Naive thymus-derived CD4-positive, alpha-beta T cell (primary cell): ENCODE measurements at regions not wholly inside any gene's neighbourhood (a gene's known extent, or its start where the extent isn't known, plus 50 kb on each side); places are given as distances from the start of the nearest gene placed in this dataset.

Source experiments
- ATAC-seq: fragments of 150-1000 bp; cut with Tn5 transposase; 2 replicates; pipeline ENCODE4 v1.10.0; 2021; ENCODE audit warnings: mild to moderate bottlenecking, moderate library complexity
- CTCF ChIA-PET: fragments of 350-600 bp; sonication (Branson Sonifier 250); formaldehyde crosslinking; loops from one replicate; lab custom pipeline; 2021; ENCODE audit warnings: antibody characterized with exemption; lab: Charles Lee
- POLR2A ChIA-PET: fragments of 350-600 bp; sonication (Branson Sonifier 250); formaldehyde crosslinking; loops from one replicate; lab custom pipeline; 2021; ENCODE audit warnings: antibody characterized with exemption, inconsistent platforms; lab: Charles Lee
- DNase-seq, 9 donors: peaks; one replicate each; pipeline versions ENCODE4 v3.0.0 to v3.0.0-alpha.2; 2020 to 2022; ENCODE audit warnings: mixed read lengths in 1 of 9
- H3K27ac ChIP-seq: one replicate; pipeline ENCODE4 v1.7.0; 2013; ENCODE audit warnings: mild to moderate bottlenecking, low read depth, low read length, moderate library complexity
- H3K27me3 ChIP-seq, 2 donors: one replicate each; pipeline ENCODE4 v1.7.0; 2013; ENCODE audit warnings: low read length in 2 of 2, mild to moderate bottlenecking in 2 of 2, moderate library complexity in 2 of 2; ENCODE audit not compliant: control insufficient read depth in 2 of 2, insufficient read depth in 2 of 2
- H3K36me3 ChIP-seq, 3 experiments: 1 replicate in 2 of 3; 2 replicates in 1 of 3; pipeline ENCODE4 v1.7.0; 2013; ENCODE audit warnings: low read length in 3 of 3, mild to moderate bottlenecking in 3 of 3, moderate library complexity in 1 of 3; ENCODE audit not compliant: insufficient read depth in 3 of 3, control insufficient read depth in 2 of 3
- H3K4me1 ChIP-seq, 2 donors: one replicate each; pipeline ENCODE4 v1.7.0; 2013; ENCODE audit warnings: low read length in 2 of 2, mild to moderate bottlenecking in 2 of 2, moderate library complexity in 1 of 2; ENCODE audit not compliant: control insufficient read depth in 2 of 2, insufficient read depth in 2 of 2
- H3K4me3 ChIP-seq: 2 replicates; pipeline ENCODE4 v1.7.0; 2013; ENCODE audit warnings: mild to moderate bottlenecking, low read length
- H3K9me3 ChIP-seq, 3 experiments: 1 replicate in 2 of 3; 2 replicates in 1 of 3; pipeline ENCODE4 v1.7.0; 2013; ENCODE audit warnings: low read length in 3 of 3; ENCODE audit not compliant: control insufficient read depth in 2 of 3
- H3K27ac Mint-ChIP-seq, 9 donors: one replicate each; pipeline ENCODE4 v1.8.0; 2020 to 2022; ENCODE audit warnings: mixed read lengths in 9 of 9, mild to moderate bottlenecking in 8 of 9, moderate library complexity in 5 of 9, inconsistent platforms in 2 of 9
- H3K27me3 Mint-ChIP-seq, 5 donors: one replicate each; pipeline ENCODE4 v1.8.0; 2021 to 2022; ENCODE audit warnings: mixed read lengths in 5 of 5, mild to moderate bottlenecking in 1 of 5
- H3K36me3 Mint-ChIP-seq, 5 donors: one replicate each; pipeline ENCODE4 v1.8.0; 2020 to 2022; ENCODE audit warnings: mixed read lengths in 5 of 5, mild to moderate bottlenecking in 3 of 5, inconsistent platforms in 1 of 5
- H3K4me1 Mint-ChIP-seq, 7 donors: one replicate each; pipeline ENCODE4 v1.8.0; 2020 to 2022; ENCODE audit warnings: mixed read lengths in 7 of 7, mild to moderate bottlenecking in 3 of 7, inconsistent platforms in 1 of 7
- H3K4me3 Mint-ChIP-seq, 10 donors: one replicate each; pipeline ENCODE4 v1.8.0; 2020 to 2022; ENCODE audit warnings: mild to moderate bottlenecking in 10 of 10, mixed read lengths in 10 of 10, moderate library complexity in 6 of 10, inconsistent platforms in 2 of 10
- H3K9me3 Mint-ChIP-seq, 11 donors: one replicate each; pipeline ENCODE4 v1.8.0; 2020 to 2022; ENCODE audit warnings: mixed read lengths in 11 of 11, mild to moderate bottlenecking in 4 of 11, inconsistent platforms in 1 of 11, moderate library complexity in 1 of 11
- intact Hi-C, 2 donors: fragments of 100-400 bp; cut with micrococcal nuclease; formaldehyde crosslinking; loops; one replicate each; pipeline ENCODE4 v1.15.1; 2023

DNA sequence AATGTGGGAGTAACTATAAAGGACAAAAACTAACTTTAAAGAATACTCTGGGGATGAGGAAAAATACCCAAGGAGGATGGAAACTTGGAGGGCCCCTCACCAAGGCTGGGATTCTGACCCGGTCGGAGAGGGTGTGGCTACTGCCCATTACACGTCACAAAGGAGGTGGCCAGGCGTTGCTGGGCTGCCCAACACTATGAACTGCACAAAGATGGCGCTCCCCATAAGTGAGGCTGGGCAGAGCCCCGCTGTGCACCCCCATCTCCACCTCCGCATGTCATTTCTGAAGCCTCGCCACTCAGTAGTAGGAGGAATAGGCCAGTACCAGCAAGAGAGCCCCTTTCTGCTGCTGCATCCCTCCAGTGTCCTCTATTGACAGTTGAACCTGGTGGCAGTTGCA, 290.1 kb upstream of the ZNF32 start:
- intact Hi-C loops: no loop called here

DNA sequence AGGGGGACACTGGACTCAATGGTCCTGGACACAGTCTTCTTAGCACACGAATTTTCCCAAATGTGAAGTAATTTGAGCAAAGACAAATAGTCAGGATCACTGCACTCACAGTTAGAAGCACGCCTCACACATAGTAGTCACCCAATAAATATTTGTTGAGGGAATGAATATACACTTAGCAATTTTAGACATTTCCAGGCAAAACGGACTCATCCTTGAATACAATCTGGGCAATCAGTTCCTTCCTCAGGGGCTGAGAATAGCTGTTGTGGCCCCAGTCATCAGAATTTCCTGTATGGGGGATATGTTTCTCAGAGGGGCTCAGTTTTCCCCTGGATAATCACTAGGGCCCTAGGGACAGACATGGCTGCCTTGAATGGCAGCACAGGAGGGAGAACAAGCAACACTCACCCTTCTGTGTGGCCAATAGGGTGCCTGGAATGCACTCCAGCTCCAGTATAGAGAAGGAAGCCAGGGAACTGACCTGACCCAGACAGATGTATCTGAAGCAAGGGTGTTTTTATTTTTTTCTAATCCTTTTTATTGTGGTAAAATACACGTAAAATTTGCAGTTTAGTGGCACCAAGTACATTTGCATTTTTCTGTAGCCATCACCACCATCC, 282.7 kb upstream of the ZNF32 start:
- H3K36me3 ChIP-seq: no peaks in the 10 kb centered on the region
- CTCF ChIA-PET: no interaction called here

More for the DNA sequence above, 290.1 kb upstream of the ZNF32 start:
- Histone ChIP-seq H3K9me3 (no peaks in the 10 kb centered on the region), H3K27ac (no peak overlapping the region), H3K36me3 (no peaks in the 10 kb centered on the region), H3K27me3 (no peaks in the 10 kb centered on the region), H3K4me3 (no peak overlapping the region), H3K4me1 (peaks cover 0 to under 1% of the 10 kb centered on the region in 2 donors)
- H3K36me3 Mint-ChIP-seq: no peaks in the 10 kb centered on the region
- H3K27me3 Mint-ChIP-seq: peaks cover 0 to 14% (median 8%) of the 10 kb centered on the region in 5 donors
- peaks cover 0 to 2% (median 0%) of the 10 kb centered on the region in 11 donors for H3K9me3 Mint-ChIP-seq
- ATAC-seq (no peak), DNase-seq (peak in 1 of 9 donors; percentile 7)
- ChIA-PET CTCF (no interaction called here), POLR2A (no interaction called here)
- no peak overlapping the region for H3K4me3 Mint-ChIP-seq
- peaks cover 0 to 31% (median 17%) of the 10 kb centered on the region in 7 donors for H3K4me1 Mint-ChIP-seq
- no peak overlapping the region for H3K27ac Mint-ChIP-seq

GRCh38 chr10:43930777-43931176, 282.1 kb upstream of the ZNF32 start:
- H3K9me3 Mint-ChIP-seq: no peaks in the 10 kb centered on the region
- no peaks in the 10 kb centered on the region for H3K4me1 ChIP-seq
- H3K4me3 Mint-ChIP-seq: no peak overlapping the region
- ChIA-PET POLR2A (no interaction called here), CTCF (no interaction called here)
- intact Hi-C loops: no loop called here
- no peak for DNase-seq
- no peaks in the 10 kb centered on the region for H3K36me3 Mint-ChIP-seq
- H3K27me3 Mint-ChIP-seq: peaks cover 3 to 11% (median 8%) of the 10 kb centered on the region in 5 donors
- H3K27ac ChIP-seq: no peak overlapping the region
- no peak overlapping the region for H3K4me3 ChIP-seq
- no peaks in the 10 kb centered on the region for H3K9me3 ChIP-seq
- no peaks in the 10 kb centered on the region for H3K27me3 ChIP-seq
- no peaks in the 10 kb centered on the region for H3K4me1 Mint-ChIP-seq
- no peak overlapping the region for H3K27ac Mint-ChIP-seq
- H3K36me3 ChIP-seq: no peaks in the 10 kb centered on the region
- no peak for ATAC-seq

More for the DNA sequence above, 282.7 kb upstream of the ZNF32 start:
- no peaks in the 10 kb centered on the region for H3K9me3 Mint-ChIP-seq
- Histone ChIP-seq H3K4me1 (no peaks in the 10 kb centered on the region), H3K9me3 (no peaks in the 10 kb centered on the region), H3K27ac (no peak overlapping the region), H3K4me3 (no peak overlapping the region), H3K27me3 (no peaks in the 10 kb centered on the region)
- no peak overlapping the region for H3K4me3 Mint-ChIP-seq
- H3K27ac Mint-ChIP-seq: no peak overlapping the region
- no peak for DNase-seq
- no peaks in the 10 kb centered on the region for H3K4me1 Mint-ChIP-seq
- H3K36me3 Mint-ChIP-seq: no peaks in the 10 kb centered on the region
- peaks cover 5 to 11% (median 8%) of the 10 kb centered on the region in 5 donors for H3K27me3 Mint-ChIP-seq
- ATAC-seq: no peak
- intact Hi-C loops: no loop called here
- POLR2A ChIA-PET: no interaction called here

- ATAC-seq (no peak), DNase-seq (no peak)
- Mint-ChIP-seq H3K27ac (peak overlapping the region in 1 of 9 donors; percentile 28), H3K36me3 (no peaks in the 10 kb centered on the region), H3K27me3 (peaks cover 3 to 11% (median 8%) of the 10 kb centered on the region in 5 donors), H3K4me1 (no peaks in the 10 kb centered on the region), H3K9me3 (no peaks in the 10 kb centered on the region), H3K4me3 (no peak overlapping the region)
- Histone ChIP-seq H3K4me1 (no peaks in the 10 kb centered on the region), H3K36me3 (no peaks in the 10 kb centered on the region), H3K9me3 (no peaks in the 10 kb centered on the region), H3K27me3 (no peaks in the 10 kb centered on the region), H3K4me3 (no peak overlapping the region), H3K27ac (no peak overlapping the region)
- CTCF ChIA-PET: no interaction called here
- POLR2A ChIA-PET: no interaction called here
- intact Hi-C loops: no loop called here
Observed at GRCh38 chr10:43930243-43930642, 281.6 kb upstream of the ZNF32 start.

DNA sequence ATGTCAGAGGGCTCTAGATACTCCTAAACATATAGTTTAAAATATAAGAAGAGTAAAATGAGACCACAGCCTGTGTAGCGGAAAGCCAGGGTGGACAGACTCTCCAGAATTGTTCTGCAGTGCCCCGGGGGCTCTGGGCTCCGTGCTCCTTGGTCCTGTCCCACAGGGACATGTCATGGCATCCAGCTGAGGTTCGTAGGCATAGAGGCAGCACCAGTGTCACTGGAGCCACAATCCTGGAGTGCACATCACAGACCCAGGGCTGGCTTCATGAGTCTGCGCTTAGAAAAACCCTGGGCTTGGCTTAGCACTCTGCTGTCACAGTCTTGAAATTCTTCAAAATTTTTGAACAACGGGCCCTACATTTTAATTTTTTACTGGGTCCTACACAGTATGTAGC, 280.4 kb upstream of the ZNF32 start:
- intact Hi-C loops: no loop called here

DNA sequence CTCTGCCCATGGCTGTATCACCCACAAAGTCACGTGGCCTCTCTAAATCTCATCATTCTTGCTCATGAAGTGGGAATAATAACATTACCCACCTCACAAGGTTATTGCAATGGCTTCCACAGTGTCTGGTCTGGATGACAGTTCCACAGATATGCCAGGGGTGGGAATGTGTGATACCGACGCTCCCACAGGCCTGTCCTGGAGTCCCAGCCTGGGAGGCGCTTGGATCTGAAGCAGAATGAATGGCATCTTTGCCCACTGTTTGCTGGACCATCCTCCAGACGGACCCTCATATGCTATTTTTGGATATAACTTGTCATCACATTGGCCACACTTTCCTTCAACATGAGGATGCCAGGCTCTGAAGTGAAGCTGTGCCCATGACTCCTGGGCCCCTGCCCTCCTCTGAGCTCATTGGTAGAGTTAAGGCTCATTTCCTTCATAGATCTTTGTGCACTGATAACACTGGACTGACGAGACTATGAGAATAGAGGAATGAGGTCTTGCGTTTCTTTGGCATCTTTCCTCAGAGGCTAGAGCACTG, 279.8 kb upstream of the ZNF32 start:
- Mint-ChIP-seq H3K27me3 (peaks cover 3 to 11% (median 8%) of the 10 kb centered on the region in 5 donors), H3K4me1 (no peaks in the 10 kb centered on the region), H3K4me3 (no peak overlapping the region), H3K27ac (no peak overlapping the region), H3K9me3 (no peaks in the 10 kb centered on the region), H3K36me3 (no peaks in the 10 kb centered on the region)
- no peak for DNase-seq
- intact Hi-C loops: no loop called here
- Histone ChIP-seq H3K9me3 (no peaks in the 10 kb centered on the region), H3K4me3 (no peak overlapping the region), H3K27ac (no peak overlapping the region), H3K4me1 (no peaks in the 10 kb centered on the region), H3K36me3 (no peaks in the 10 kb centered on the region), H3K27me3 (no peaks in the 10 kb centered on the region)
- ChIA-PET CTCF (no interaction called here), POLR2A (no interaction called here)
- ATAC-seq: no peak

More for the DNA sequence above, 280.4 kb upstream of the ZNF32 start:
- no peaks in the 10 kb centered on the region for H3K36me3 ChIP-seq
- Mint-ChIP-seq H3K27ac (no peak overlapping the region), H3K36me3 (no peaks in the 10 kb centered on the region), H3K4me1 (no peaks in the 10 kb centered on the region), H3K27me3 (peaks cover 3 to 11% (median 8%) of the 10 kb centered on the region in 5 donors), H3K4me3 (no peak overlapping the region), H3K9me3 (no peaks in the 10 kb centered on the region)
- no peak overlapping the region for H3K4me3 ChIP-seq
- H3K27ac ChIP-seq: no peak overlapping the region
- ChIA-PET POLR2A (no interaction called here), CTCF (no interaction called here)
- no peak for DNase-seq
- H3K9me3 ChIP-seq: no peaks in the 10 kb centered on the region
- H3K27me3 ChIP-seq: no peaks in the 10 kb centered on the region
- no peak for ATAC-seq
- no peaks in the 10 kb centered on the region for H3K4me1 ChIP-seq

- no peaks in the 10 kb centered on the region for H3K27me3 ChIP-seq
- H3K27ac ChIP-seq: no peak overlapping the region
- ChIA-PET POLR2A (no interaction called here), CTCF (no interaction called here)
- intact Hi-C loops: no loop called here
- no peak overlapping the region for H3K4me3 ChIP-seq
- DNase-seq (no peak), ATAC-seq (no peak)
- H3K9me3 ChIP-seq: no peaks in the 10 kb centered on the region
- no peak overlapping the region for H3K27ac Mint-ChIP-seq
- H3K9me3 Mint-ChIP-seq: peaks cover 0 to 2% (median 0%) of the 10 kb centered on the region in 11 donors
- H3K4me3 Mint-ChIP-seq: no peak overlapping the region
- H3K27me3 Mint-ChIP-seq: peaks cover 3 to 11% (median 8%) of the 10 kb centered on the region in 5 donors
- H3K4me1 ChIP-seq: no peaks in the 10 kb centered on the region
- peaks cover 0 to 2% (median 0%) of the 10 kb centered on the region in 7 donors for H3K4me1 Mint-ChIP-seq
- no peaks in the 10 kb centered on the region for H3K36me3 Mint-ChIP-seq
- H3K36me3 ChIP-seq: no peaks in the 10 kb centered on the region
Observed at GRCh38 chr10:43926875-43927406, 278.3 kb upstream of the ZNF32 start.
